Gastrocnemius medialis (tissue), 4 donors: ENCODE measurements at regions not wholly inside any gene's neighbourhood (a gene's known extent, or its start where the extent isn't known, plus 50 kb on each side); places are given as distances from the start of the nearest gene placed in this dataset.

Experiments
- ATAC-seq, 2 donors: fragments of 150-250 bp; one replicate each; pipeline ENCODE4 v1.9.1; 2016
- DNase-seq, 2 donors: peaks; one replicate each; pipeline ENCODE4 v3.0.0-alpha.2; 2019
- H3K27ac ChIP-seq, 4 donors: fragments of 200-600 bp; sonication (generic); 1 replicate in 1 of 4; 2 replicates in 3 of 4; pipeline ENCODE4 v1.5.1; 2016 to 2018; ENCODE audit warnings: mild to moderate bottlenecking in 2 of 4, moderate library complexity in 1 of 4
- H3K27me3 ChIP-seq, 3 donors: fragments of 200-600 bp; sonication (generic) in 2 of 3; 1 replicate in 1 of 3; 2 replicates in 2 of 3; pipeline versions ENCODE4 v1.5.1 to v1.6.0; 2016 to 2019; ENCODE audit warnings: mild to moderate bottlenecking in 1 of 3, moderate library complexity in 1 of 3
- H3K36me3 ChIP-seq, 2 donors: fragments of 200-600 bp; sonication (generic) in 1 of 2; one replicate each; pipeline ENCODE4 v1.5.1; 2017 to 2018
- H3K4me1 ChIP-seq, 2 donors: fragments of 200-600 bp; sonication (generic) in 1 of 2; one replicate each; pipeline ENCODE4 v1.5.1; 2016 to 2017; ENCODE audit warnings: mild to moderate bottlenecking in 2 of 2
- H3K4me3 ChIP-seq, 4 donors: fragments of 200-600 bp; sonication (generic) in 3 of 4; 1 replicate in 1 of 4; 2 replicates in 3 of 4; pipeline ENCODE4 v1.5.1; 2016 to 2019; ENCODE audit warnings: mild to moderate bottlenecking in 2 of 4
- H3K9me3 ChIP-seq, 3 donors: fragments of 200-600 bp; sonication (generic) in 2 of 3; 1 replicate in 1 of 3; 2 replicates in 2 of 3; pipeline ENCODE4 v1.5.1; 2016 to 2019
- POLR2A ChIP-seq, 2 donors: fragments of 450-650 bp; IDR thresholded peaks; one replicate each; pipeline ENCODE4 v1.6.1; 2017; ENCODE audit warnings: antibody characterized with exemption in 2 of 2, mild to moderate bottlenecking in 2 of 2, moderate library complexity in 2 of 2
- in situ Hi-C, 4 donors: fragments of 200-750 bp; cut with MboI; loops; one replicate each; pipeline versions ENCODE4 v1.15.0 to v1.8.0; 2017; ENCODE audit warnings: low sequenced_read_pairs in 4 of 4
- intact Hi-C: fragments of 100-400 bp; cut with DNase I; formaldehyde crosslinking; loops from one replicate; pipeline ENCODE4 v1.15.1; 2023; ENCODE audit warnings: low total_unique reads
- TF ChIP-seq, protein P1 (sequence below), 5 experiments: fragments of 450-650 bp in 3 of 5; fragments of 200-600 bp in 2 of 5; sonication (generic) in 2 of 5; IDR thresholded peaks in 4 of 5; conservative IDR thresholded peaks in 1 of 5; 1 replicate in 4 of 5; 2 replicates in 1 of 5; pipeline ENCODE4 v1.5.1; 2016 to 2019; ENCODE audit warnings: antibody characterized with exemption in 5 of 5, mild to moderate bottlenecking in 3 of 5, moderate library complexity in 3 of 5

DNA sequence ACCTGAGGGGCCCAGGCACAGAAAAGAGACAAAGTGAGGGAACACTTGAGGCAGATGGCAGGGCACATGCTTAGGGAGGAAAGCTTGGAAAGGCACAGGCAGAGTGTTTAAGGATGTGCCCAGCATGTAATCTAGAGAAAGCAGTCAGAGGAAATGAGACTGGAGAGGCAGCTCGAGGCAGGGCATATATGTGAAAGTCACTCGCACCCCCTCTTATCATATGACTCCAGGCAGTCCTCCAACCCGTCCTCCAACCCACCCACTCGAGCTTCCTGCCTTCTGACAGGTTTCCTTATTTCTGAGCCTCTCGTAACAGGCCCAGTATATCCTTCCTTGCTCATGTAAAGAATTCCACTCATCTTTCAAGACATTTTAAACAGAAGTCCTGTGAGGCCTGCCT is 294.0 kb downstream of the SOX2 start:
- no peaks in the 10 kb centered on the region for H3K4me1 ChIP-seq
- intact Hi-C loops (no loop called here), in situ Hi-C loops (no loop called here)
- no peaks in the 10 kb centered on the region for H3K9me3 ChIP-seq
- no peaks in the 10 kb centered on the region for H3K27me3 ChIP-seq
- no peak for DNase-seq
- H3K27ac ChIP-seq = no peak overlapping the region
- no peaks in the 10 kb centered on the region for H3K36me3 ChIP-seq
- TF ChIP-seq, protein P1, sequence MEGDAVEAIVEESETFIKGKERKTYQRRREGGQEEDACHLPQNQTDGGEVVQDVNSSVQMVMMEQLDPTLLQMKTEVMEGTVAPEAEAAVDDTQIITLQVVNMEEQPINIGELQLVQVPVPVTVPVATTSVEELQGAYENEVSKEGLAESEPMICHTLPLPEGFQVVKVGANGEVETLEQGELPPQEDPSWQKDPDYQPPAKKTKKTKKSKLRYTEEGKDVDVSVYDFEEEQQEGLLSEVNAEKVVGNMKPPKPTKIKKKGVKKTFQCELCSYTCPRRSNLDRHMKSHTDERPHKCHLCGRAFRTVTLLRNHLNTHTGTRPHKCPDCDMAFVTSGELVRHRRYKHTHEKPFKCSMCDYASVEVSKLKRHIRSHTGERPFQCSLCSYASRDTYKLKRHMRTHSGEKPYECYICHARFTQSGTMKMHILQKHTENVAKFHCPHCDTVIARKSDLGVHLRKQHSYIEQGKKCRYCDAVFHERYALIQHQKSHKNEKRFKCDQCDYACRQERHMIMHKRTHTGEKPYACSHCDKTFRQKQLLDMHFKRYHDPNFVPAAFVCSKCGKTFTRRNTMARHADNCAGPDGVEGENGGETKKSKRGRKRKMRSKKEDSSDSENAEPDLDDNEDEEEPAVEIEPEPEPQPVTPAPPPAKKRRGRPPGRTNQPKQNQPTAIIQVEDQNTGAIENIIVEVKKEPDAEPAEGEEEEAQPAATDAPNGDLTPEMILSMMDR (IDR thresholded peaks at IDR 0.05 in 4 of 5, conservative IDR thresholded peaks at IDR 0.05 in 1 of 5) = no peak
- TF ChIP-seq POLR2A (IDR thresholded peaks at IDR 0.05) = no peak
- no peak overlapping the region for H3K4me3 ChIP-seq
- no peak for ATAC-seq

DNA sequence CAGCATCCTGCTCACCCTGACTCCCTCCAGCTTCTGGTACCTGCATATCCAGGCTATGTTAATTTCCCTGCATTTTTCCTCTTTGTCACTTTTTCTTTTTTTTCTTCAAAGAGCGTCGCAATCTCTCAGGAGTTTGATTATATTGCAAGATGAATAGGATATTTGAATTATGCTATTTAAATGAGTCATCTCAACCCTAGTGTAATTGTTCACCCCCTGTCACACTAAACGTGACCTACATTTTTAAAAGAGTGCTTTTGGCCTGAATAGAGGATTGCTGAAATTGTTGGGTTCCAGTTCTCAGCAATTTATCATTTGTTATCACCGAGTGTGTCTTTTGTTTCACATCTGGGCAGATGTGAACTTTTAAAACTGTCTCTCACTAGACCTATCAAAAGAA is 294.7 kb downstream of the SOX2 start:
- Histone ChIP-seq H3K36me3 (no peaks in the 10 kb centered on the region), H3K27ac (no peak overlapping the region), H3K4me3 (no peak overlapping the region), H3K9me3 (no peaks in the 10 kb centered on the region), H3K27me3 (no peaks in the 10 kb centered on the region), H3K4me1 (no peaks in the 10 kb centered on the region)
- TF ChIP-seq, protein P1 (IDR thresholded peaks at IDR 0.05 in 4 of 5, conservative IDR thresholded peaks at IDR 0.05 in 1 of 5) = no peak
- TF ChIP-seq POLR2A (IDR thresholded peaks at IDR 0.05) = no peak
- no peak for DNase-seq
- in situ Hi-C loops (no loop called here), intact Hi-C loops (no loop called here)
- ATAC-seq = no peak

DNA sequence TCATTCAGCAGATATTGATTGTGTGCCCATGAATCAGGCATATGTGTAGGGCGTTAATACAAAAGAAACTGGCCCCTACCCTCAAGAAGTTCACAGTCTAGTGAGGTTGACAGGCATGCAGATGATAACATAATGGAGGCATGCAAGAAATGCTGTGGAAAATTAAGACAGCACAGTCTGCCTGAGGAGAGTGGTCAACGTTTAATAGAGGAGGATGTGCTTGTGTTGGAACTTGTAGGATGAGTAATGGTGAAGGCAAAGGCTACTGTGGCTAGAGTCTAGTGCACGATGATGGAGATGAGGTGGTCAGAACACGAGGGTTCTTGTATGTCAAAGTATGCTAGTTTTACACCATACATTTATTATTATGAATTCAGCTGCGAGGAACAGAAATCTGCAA is 295.7 kb downstream of the SOX2 start:
- no peaks in the 10 kb centered on the region for H3K27me3 ChIP-seq
- no peak overlapping the region for H3K27ac ChIP-seq
- no peaks in the 10 kb centered on the region for H3K36me3 ChIP-seq
- intact Hi-C loops = no loop called here
- no peaks in the 10 kb centered on the region for H3K4me1 ChIP-seq
- ATAC-seq = no peak
- H3K4me3 ChIP-seq = no peak overlapping the region
- TF ChIP-seq, protein P1 (IDR thresholded peaks at IDR 0.05 in 4 of 5, conservative IDR thresholded peaks at IDR 0.05 in 1 of 5) = no peak
- no peak for TF ChIP-seq POLR2A (IDR thresholded peaks at IDR 0.05)
- H3K9me3 ChIP-seq = no peaks in the 10 kb centered on the region
- in situ Hi-C loops = no loop called here
- no peak for DNase-seq

DNA sequence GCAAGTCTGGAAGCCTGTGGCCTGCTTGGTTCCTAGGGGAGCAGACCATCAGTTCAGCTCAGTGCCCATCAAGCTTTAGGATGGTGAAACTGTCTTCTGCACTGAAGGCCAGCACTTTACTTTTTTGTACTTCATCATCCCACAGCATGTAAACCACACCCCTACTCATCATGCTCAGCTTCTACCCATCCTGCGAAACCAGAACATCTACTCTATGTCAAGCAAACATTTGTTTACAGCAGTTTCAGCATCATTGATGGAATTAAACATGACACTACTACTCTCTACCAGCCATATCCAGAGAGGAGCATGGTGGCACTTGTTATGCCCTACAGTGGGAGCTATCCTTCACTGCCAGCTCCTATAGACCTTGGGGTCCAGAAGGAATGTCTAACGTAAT is 306.6 kb downstream of the SOX2 start:
- Histone ChIP-seq H3K27me3 (no peaks in the 10 kb centered on the region), H3K4me1 (no peaks in the 10 kb centered on the region), H3K36me3 (no peaks in the 10 kb centered on the region), H3K9me3 (no peaks in the 10 kb centered on the region), H3K27ac (no peak overlapping the region), H3K4me3 (no peak overlapping the region)
- in situ Hi-C loops = no loop called here
- intact Hi-C loops = loop anchor here (10.0 kb wide), 1 partner anchor 486 kb away; no protein-coding TSS in a partner anchor
- TF ChIP-seq, protein P1 (IDR thresholded peaks at IDR 0.05 in 4 of 5, conservative IDR thresholded peaks at IDR 0.05 in 1 of 5) = no peak
- TF ChIP-seq POLR2A (IDR thresholded peaks at IDR 0.05) = no peak
- DNase-seq (no peak), ATAC-seq (no peak)

DNA sequence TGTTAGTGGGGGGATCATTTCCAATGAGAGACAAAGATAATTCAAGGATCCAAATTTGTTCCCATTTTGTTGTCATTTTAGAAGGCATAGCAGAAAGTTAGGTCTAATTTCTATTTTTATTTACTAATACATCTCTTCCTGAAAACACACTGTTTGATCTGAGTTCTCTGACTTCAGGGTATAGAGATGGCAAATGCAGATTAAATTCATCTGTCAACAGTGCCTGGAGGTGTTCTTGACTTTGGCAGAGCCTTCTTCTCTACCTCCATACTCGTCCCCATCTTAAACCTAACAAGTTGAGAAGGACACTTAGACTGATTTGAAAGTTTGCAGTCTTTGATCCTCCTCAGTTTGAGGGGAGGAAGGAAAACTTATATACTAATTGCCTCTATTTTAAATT is 308.2 kb downstream of the SOX2 start:
- intact Hi-C loops = loop anchor here (10.0 kb wide), 1 partner anchor 485 kb away; no protein-coding TSS in a partner anchor
- ATAC-seq = no peak
- in situ Hi-C loops = no loop called here

More for the DNA sequence above, 308.2 kb downstream of the SOX2 start:
- Histone ChIP-seq H3K27me3 (no peaks in the 10 kb centered on the region), H3K4me3 (no peak overlapping the region), H3K9me3 (no peaks in the 10 kb centered on the region), H3K4me1 (no peaks in the 10 kb centered on the region), H3K27ac (no peak overlapping the region), H3K36me3 (no peaks in the 10 kb centered on the region)
- DNase-seq = no peak
- TF ChIP-seq POLR2A (IDR thresholded peaks at IDR 0.05) = no peak
- TF ChIP-seq, protein P1 (IDR thresholded peaks at IDR 0.05 in 4 of 5, conservative IDR thresholded peaks at IDR 0.05 in 1 of 5) = no peak
